MCF 10A (cell line): ENCODE measurements at regions not wholly inside any gene's neighbourhood (a gene's known extent, or its start where the extent isn't known, plus 50 kb on each side); places are given as distances from the start of the nearest gene placed in this dataset.

ENCODE experiments used
- BruUV-seq: library from RNA; stranded (reverse); fragments of 400-500 nt; replicated peaks from 2 replicates; lab custom pipeline; 2021; lab: Mats Ljungman, UMichigan
- CTCF ChIA-PET: fragments of 300-600 bp; sonication (Branson Sonifier 250); formaldehyde crosslinking; extraction: SDS; loops from one replicate; lab custom pipeline; 2021; ENCODE audit warnings: antibody characterized with exemption, inconsistent platforms; lab: Yijun Ruan, JAX
- POLR2A ChIA-PET: fragments of 300-600, 350-650 bp; sonication (Branson Sonifier 250); formaldehyde crosslinking; extraction: SDS; loops from one replicate; lab custom pipeline; 2020; ENCODE audit warnings: antibody characterized with exemption, inconsistent platforms; lab: Yijun Ruan, JAX
- DNase-seq: peaks from one replicate; pipeline ENCODE4 v3.0.0-alpha.2; 2018; ENCODE audit not compliant: unreplicated experiment
- H3K27ac Mint-ChIP-seq: one replicate; pipeline ENCODE4 v1.8.0; 2022; ENCODE audit warnings: mild to moderate bottlenecking, low read depth, mixed read lengths; ENCODE audit not compliant: unreplicated experiment
- H3K27me3 Mint-ChIP-seq: one replicate; pipeline ENCODE4 v1.8.0; 2022; ENCODE audit warnings: mixed read lengths; ENCODE audit not compliant: insufficient read depth, unreplicated experiment
- H3K36me3 Mint-ChIP-seq: one replicate; pipeline ENCODE4 v1.8.0; 2022; ENCODE audit warnings: mild to moderate bottlenecking, moderate library complexity, mixed read lengths; ENCODE audit not compliant: insufficient read depth, unreplicated experiment
- H3K4me1 Mint-ChIP-seq: one replicate; pipeline ENCODE4 v1.8.0; 2022; ENCODE audit warnings: mixed read lengths; ENCODE audit not compliant: insufficient read depth, unreplicated experiment
- H3K4me3 Mint-ChIP-seq: one replicate; pipeline ENCODE4 v1.8.0; 2022; ENCODE audit warnings: mild to moderate bottlenecking, moderate library complexity, mixed read lengths; ENCODE audit not compliant: unreplicated experiment
- H3K9me3 Mint-ChIP-seq: one replicate; pipeline ENCODE4 v1.8.0; 2022; ENCODE audit warnings: mixed read lengths; ENCODE audit not compliant: unreplicated experiment
- intact Hi-C: fragments of 100-400 bp; cut with micrococcal nuclease; formaldehyde crosslinking; loops from 2 replicates; pipeline ENCODE4 v1.14.1; 2022
- TF ChIP-seq, protein P1 (sequence below): fragments of 200-600 bp; IDR thresholded peaks from one replicate; pipeline ENCODE4 v1.8.0; 2022; ENCODE audit warnings: antibody characterized with exemption, mild to moderate bottlenecking; ENCODE audit not compliant: unreplicated experiment

DNA sequence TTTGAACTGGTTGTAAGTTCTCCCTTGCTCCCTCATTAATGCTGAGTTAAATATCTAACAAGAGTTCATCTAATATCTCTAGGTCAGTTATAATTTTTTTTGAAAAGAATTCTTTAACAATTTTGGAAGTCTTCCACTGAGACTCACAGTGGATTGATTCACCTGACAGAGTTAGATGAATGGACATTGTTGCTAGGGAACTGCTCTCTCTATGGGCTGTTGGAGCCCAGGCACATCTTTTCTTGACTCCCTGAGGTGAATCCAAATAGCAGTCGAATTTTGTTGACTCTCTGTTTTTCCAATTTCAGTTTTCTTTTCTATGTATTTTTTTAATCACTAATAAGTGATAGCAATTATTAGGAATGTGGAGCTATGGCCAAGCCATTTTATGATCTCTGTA is 996.1 kb upstream of the PABPC4L start:
- no TSS peak for BruUV-seq
- intact Hi-C loops, result no loop called here
- no peak overlapping the region for H3K4me3 Mint-ChIP-seq
- no peaks in the 10 kb centered on the region for H3K4me1 Mint-ChIP-seq
- H3K27me3 Mint-ChIP-seq, result no peaks in the 10 kb centered on the region
- ChIA-PET CTCF (interaction anchor here (0.7 kb wide), 1 partner anchor 186 kb away, joined by 3 read pairs; no protein-coding TSS in a partner anchor), POLR2A (no interaction called here)
- no peaks in the 10 kb centered on the region for H3K36me3 Mint-ChIP-seq
- no peaks in the 10 kb centered on the region for H3K9me3 Mint-ChIP-seq
- H3K27ac Mint-ChIP-seq, result no peak overlapping the region
- TF ChIP-seq, protein P1, sequence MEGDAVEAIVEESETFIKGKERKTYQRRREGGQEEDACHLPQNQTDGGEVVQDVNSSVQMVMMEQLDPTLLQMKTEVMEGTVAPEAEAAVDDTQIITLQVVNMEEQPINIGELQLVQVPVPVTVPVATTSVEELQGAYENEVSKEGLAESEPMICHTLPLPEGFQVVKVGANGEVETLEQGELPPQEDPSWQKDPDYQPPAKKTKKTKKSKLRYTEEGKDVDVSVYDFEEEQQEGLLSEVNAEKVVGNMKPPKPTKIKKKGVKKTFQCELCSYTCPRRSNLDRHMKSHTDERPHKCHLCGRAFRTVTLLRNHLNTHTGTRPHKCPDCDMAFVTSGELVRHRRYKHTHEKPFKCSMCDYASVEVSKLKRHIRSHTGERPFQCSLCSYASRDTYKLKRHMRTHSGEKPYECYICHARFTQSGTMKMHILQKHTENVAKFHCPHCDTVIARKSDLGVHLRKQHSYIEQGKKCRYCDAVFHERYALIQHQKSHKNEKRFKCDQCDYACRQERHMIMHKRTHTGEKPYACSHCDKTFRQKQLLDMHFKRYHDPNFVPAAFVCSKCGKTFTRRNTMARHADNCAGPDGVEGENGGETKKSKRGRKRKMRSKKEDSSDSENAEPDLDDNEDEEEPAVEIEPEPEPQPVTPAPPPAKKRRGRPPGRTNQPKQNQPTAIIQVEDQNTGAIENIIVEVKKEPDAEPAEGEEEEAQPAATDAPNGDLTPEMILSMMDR, result no peak
- DNase-seq, result no peak

DNA sequence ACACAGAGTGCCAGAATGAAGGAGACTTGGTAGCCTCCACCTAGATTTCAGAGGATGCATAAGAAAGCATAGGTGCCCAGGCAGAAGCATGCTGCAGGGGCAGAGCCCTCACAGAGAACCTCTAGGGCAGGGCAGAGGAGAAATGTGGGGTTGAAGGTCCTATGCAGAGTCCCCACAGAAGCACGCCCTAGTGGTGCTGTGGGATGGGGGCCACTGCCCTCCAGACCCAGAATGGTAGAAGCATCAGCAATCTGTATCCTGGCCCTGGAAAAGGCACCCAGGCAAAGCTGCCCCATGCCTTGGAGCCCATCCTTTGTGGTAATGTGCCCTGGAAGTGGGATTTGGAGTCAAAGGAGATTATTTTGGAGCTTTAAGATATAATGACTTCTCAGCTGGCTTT is 992.9 kb upstream of the PABPC4L start:
- no peaks in the 10 kb centered on the region for H3K4me1 Mint-ChIP-seq
- POLR2A ChIA-PET, result no interaction called here
- no peak overlapping the region for H3K4me3 Mint-ChIP-seq
- CTCF ChIA-PET, result no interaction called here
- no peaks in the 10 kb centered on the region for H3K27me3 Mint-ChIP-seq
- no peak overlapping the region for H3K27ac Mint-ChIP-seq
- no TSS peak for BruUV-seq
- intact Hi-C loops, result no loop called here
- H3K36me3 Mint-ChIP-seq, result no peaks in the 10 kb centered on the region
- no peaks in the 10 kb centered on the region for H3K9me3 Mint-ChIP-seq
- TF ChIP-seq, protein P1, result no peak
- no peak for DNase-seq

DNA sequence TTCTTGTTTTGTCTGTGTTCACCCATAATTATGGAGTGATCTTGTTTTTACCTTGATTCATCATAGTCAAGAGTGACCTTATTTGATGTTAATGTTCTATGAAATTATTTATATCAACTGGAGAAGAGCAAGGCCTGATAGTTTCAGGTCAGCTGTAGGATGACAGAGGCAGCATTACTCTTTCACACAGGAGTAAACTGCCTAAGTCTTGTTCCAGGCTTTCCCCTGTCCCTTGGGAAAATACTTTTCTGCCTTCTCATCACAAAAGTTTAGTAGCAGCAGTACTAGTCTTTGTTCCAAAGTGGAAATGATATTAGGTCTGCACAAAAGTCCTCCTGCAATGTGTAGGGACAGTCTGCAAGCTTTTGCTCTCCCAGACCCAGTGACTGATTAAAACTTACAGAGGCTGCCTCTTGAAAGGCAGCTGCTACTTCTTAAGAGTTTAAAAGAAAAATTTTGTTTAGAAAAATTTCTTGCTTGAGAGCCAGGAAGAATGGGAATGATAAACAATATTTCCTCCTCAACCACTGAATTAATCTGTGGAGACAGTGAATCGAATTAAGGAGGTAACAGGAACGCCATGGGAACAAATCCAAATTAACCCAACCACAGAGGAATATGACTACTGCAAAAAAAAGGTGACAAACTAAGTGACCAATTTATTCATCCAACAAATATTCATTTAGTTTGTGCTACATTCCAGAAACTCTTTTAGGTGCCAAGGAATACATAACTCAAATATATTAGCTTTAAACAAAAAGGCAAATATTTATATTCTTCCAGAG is 991.4 kb upstream of the PABPC4L start:
- Mint-ChIP-seq H3K36me3 (no peaks in the 10 kb centered on the region), H3K27ac (no peak overlapping the region), H3K27me3 (no peaks in the 10 kb centered on the region), H3K9me3 (no peaks in the 10 kb centered on the region), H3K4me1 (no peaks in the 10 kb centered on the region), H3K4me3 (no peak overlapping the region)
- intact Hi-C loops, result no loop called here
- POLR2A ChIA-PET, result interaction anchor here (0.7 kb wide), 1 partner anchor 18 kb away, joined by 3 read pairs; no protein-coding TSS in a partner anchor
- no TSS peak for BruUV-seq
- no peak for DNase-seq
- CTCF ChIA-PET, result interaction anchor here (0.6 kb wide), 1 partner anchor 53 kb away, joined by 3 read pairs; no protein-coding TSS in a partner anchor
- TF ChIP-seq, protein P1, result no peak

DNA sequence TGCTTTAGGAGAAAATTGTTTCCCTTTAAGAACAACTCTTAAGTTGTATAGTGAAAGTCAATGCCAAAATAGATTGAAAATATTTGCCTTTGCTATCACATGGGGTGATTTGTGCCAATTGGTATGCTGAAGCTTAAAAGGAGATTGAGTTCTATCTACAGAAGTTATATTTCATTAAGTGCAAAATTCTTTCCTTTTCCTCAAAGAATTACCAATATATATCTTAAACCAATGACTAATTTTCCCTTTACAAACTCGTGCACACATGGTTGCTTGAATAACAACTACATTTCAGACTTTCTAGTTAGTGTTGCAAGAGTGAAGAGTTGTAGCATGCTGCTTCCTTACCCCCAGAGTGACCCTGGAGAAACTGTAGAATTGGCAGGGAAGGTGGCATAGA is 990.0 kb upstream of the PABPC4L start:
- intact Hi-C loops, result no loop called here
- TF ChIP-seq, protein P1, result no peak
- H3K9me3 Mint-ChIP-seq, result no peaks in the 10 kb centered on the region
- no peaks in the 10 kb centered on the region for H3K27me3 Mint-ChIP-seq
- no peak for DNase-seq
- H3K27ac Mint-ChIP-seq, result no peak overlapping the region
- no TSS peak for BruUV-seq
- no peaks in the 10 kb centered on the region for H3K36me3 Mint-ChIP-seq
- ChIA-PET POLR2A (no interaction called here), CTCF (no interaction called here)
- H3K4me3 Mint-ChIP-seq, result no peak overlapping the region
- H3K4me1 Mint-ChIP-seq, result no peaks in the 10 kb centered on the region
